Heart left ventricle (tissue), 16 donors: ENCODE measurements at regions not wholly inside any gene's neighbourhood (a gene's known extent, or its start where the extent isn't known, plus 50 kb on each side); places are given as distances from the start of the nearest gene placed in this dataset.

Source experiments
- ATAC-seq, 4 donors: fragments of 200-7000 bp; cut with Tn5 transposase; one replicate each; pipeline ENCODE4 v1.9.1; 2020 to 2022; ENCODE audit warnings: moderate library complexity in 4 of 4, mild to moderate bottlenecking in 3 of 4, moderate number of reproducible peaks in 1 of 4
- DNase-seq, 5 donors: peaks; one replicate each; pipeline ENCODE4 v3.0.0-alpha.2; 2020
- H3K27ac ChIP-seq, 12 donors: fragments of 200-600 bp; sonication (generic) in 4 of 12; one replicate each; pipeline versions ENCODE4 v1.5.0 to v1.8.0; 2016 to 2022; ENCODE audit warnings: mild to moderate bottlenecking in 2 of 12
- H3K27me3 ChIP-seq, 9 donors: fragments of 200-600 bp; sonication (generic) in 2 of 9; one replicate each; pipeline versions ENCODE4 v1.5.1 to v1.8.0; 2016 to 2022; ENCODE audit warnings: mild to moderate bottlenecking in 3 of 9
- H3K36me3 ChIP-seq, 9 donors: fragments of 200-600 bp; sonication (generic) in 2 of 9; one replicate each; pipeline versions ENCODE4 v1.5.0 to v1.8.0; 2018 to 2022; ENCODE audit warnings: mild to moderate bottlenecking in 2 of 9
- H3K4me1 ChIP-seq, 12 donors: fragments of 200-600 bp; sonication (generic) in 4 of 12; one replicate each; pipeline versions ENCODE4 v1.5.0 to v1.8.0; 2016 to 2022; ENCODE audit warnings: mild to moderate bottlenecking in 3 of 12
- H3K4me3 ChIP-seq, 12 donors: fragments of 200-600 bp; sonication (generic) in 4 of 12; one replicate each; pipeline versions ENCODE4 v1.5.0 to v1.8.0; 2017 to 2022; ENCODE audit warnings: mild to moderate bottlenecking in 9 of 12, moderate library complexity in 4 of 12
- H3K9me3 ChIP-seq, 12 donors: fragments of 200-600 bp; sonication (generic) in 4 of 12; one replicate each; pipeline versions ENCODE4 v1.5.0 to v1.8.0; 2016 to 2022; ENCODE audit warnings: mild to moderate bottlenecking in 1 of 12
- POLR2A ChIP-seq, 2 donors: fragments of 450-650 bp; IDR thresholded peaks; one replicate each; pipeline ENCODE4 v1.6.1; 2017; ENCODE audit warnings: antibody characterized with exemption in 2 of 2, mild to moderate bottlenecking in 2 of 2, moderate library complexity in 2 of 2
- WGBS, 4 donors: extraction: QIAGEN DNeasy Blood & Tissue Kit in 2 of 4; methylation state at CpG; one replicate each; pipeline versions ENCODE4 v1.1.5 to v1.1.7; 2013 to 2018; 5-methylcytosine and 5-hydroxymethylcytosine counted together
- intact Hi-C, 10 donors: fragments of 100-400 bp; cut with DNase I; formaldehyde crosslinking; loops; one replicate each; pipeline versions ENCODE4 v1.11.1 to v1.14.2; 2022
- TF ChIP-seq, protein P1 (sequence below), 12 donors: fragments of 200-600 bp; sonication (generic) in 4 of 12; IDR thresholded peaks; one replicate each; pipeline versions ENCODE4 v1.5.0 to v1.8.0; 2018 to 2022; ENCODE audit warnings: antibody characterized with exemption in 12 of 12, mild to moderate bottlenecking in 5 of 12
- donor health status: ischemic (EF 13 %, LVEDD 7.1; RV severe dilation, severe dysfunction).
- donor health status: healthy with polysubstance abuse.
- donor health status: DM: no; HTN: yes; CAD: no.
- donor health status: DM: no; HTN: no; CAD: no.
- donor health status: ischemic (EF 25% LVEDD 6.9; RV normal size, moderate dysfunction).
- donor health status: ischemic (EF 25% LVEDD 5.7; RV mildly dilated, moderate dysfunction).
- donor health status: healthy.
- donor health status: DM: yes; HTN: yes; CAD: no.
- donor health status: ischemic (EF 35%, LVEDD 5.7; RV mildly dilated, moderate dysfunction).
- donor health status: nonischemic (EF 11% LVEDD 7.7; RV severe dilation, severe dysfunction).
- donor health status: DM: yes; HTN: yes; CAD: no.
- donor health status: PGD.
- donor health status: ischemic (EF 29% LVEDD 5.4; RV normal size, mild dysfunction).
- donor health status: nonischemic (EF 23%, LVEDD 6.1; RV moderate dilation, normal function).

GRCh38 chr7:121489440-121489839 is 93.3 kb upstream of the FAM3C start:
- TF ChIP-seq, protein P1, sequence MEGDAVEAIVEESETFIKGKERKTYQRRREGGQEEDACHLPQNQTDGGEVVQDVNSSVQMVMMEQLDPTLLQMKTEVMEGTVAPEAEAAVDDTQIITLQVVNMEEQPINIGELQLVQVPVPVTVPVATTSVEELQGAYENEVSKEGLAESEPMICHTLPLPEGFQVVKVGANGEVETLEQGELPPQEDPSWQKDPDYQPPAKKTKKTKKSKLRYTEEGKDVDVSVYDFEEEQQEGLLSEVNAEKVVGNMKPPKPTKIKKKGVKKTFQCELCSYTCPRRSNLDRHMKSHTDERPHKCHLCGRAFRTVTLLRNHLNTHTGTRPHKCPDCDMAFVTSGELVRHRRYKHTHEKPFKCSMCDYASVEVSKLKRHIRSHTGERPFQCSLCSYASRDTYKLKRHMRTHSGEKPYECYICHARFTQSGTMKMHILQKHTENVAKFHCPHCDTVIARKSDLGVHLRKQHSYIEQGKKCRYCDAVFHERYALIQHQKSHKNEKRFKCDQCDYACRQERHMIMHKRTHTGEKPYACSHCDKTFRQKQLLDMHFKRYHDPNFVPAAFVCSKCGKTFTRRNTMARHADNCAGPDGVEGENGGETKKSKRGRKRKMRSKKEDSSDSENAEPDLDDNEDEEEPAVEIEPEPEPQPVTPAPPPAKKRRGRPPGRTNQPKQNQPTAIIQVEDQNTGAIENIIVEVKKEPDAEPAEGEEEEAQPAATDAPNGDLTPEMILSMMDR (IDR thresholded peaks at IDR 0.05) = no peak
- no peak for TF ChIP-seq POLR2A (IDR thresholded peaks at IDR 0.05)
- intact Hi-C loops = no loop called here
- H3K4me1 ChIP-seq = peaks cover 0 to 8% (median 0%) of the 10 kb centered on the region in 12 donors
- no peaks in the 10 kb centered on the region for H3K9me3 ChIP-seq
- no peak for DNase-seq
- ATAC-seq = no peak
- H3K27me3 ChIP-seq = no peaks in the 10 kb centered on the region
- no peak overlapping the region for H3K27ac ChIP-seq
- 85 to 93% (median 87%) methylated on average over 2 of the region's 2 CpGs for WGBS, 4 donors
- no peaks in the 10 kb centered on the region for H3K36me3 ChIP-seq
- H3K4me3 ChIP-seq = no peak overlapping the region

- intact Hi-C loops = no loop called here
- H3K27me3 ChIP-seq = no peaks in the 10 kb centered on the region
- ATAC-seq (no peak), DNase-seq (no peak)
- no peak overlapping the region for H3K4me3 ChIP-seq
- 93 to 94% (median 93%) methylated on average over 3 of the region's 3 CpGs for WGBS, 4 donors
- no peaks in the 10 kb centered on the region for H3K36me3 ChIP-seq
- TF ChIP-seq, protein P1 (IDR thresholded peaks at IDR 0.05) = no peak
- no peak for TF ChIP-seq POLR2A (IDR thresholded peaks at IDR 0.05)
- no peaks in the 10 kb centered on the region for H3K9me3 ChIP-seq
- no peak overlapping the region for H3K27ac ChIP-seq
- peaks cover 0 to 8% (median 0%) of the 10 kb centered on the region in 12 donors for H3K4me1 ChIP-seq
Measured at GRCh38 chr7:121488111-121488650, 92.1 kb upstream of the FAM3C start.

- Histone ChIP-seq H3K9me3 (no peaks in the 10 kb centered on the region), H3K36me3 (no peaks in the 10 kb centered on the region), H3K27me3 (no peaks in the 10 kb centered on the region), H3K4me3 (no peak overlapping the region), H3K4me1 (peaks cover 0 to 8% (median 0%) of the 10 kb centered on the region in 12 donors), H3K27ac (peak overlapping the region in 1 of 12 donors; percentile 50)
- TF ChIP-seq POLR2A (IDR thresholded peaks at IDR 0.05) = no peak
- TF ChIP-seq, protein P1 (IDR thresholded peaks at IDR 0.05) = no peak
- ATAC-seq (no peak), DNase-seq (no peak)
- intact Hi-C loops = no loop called here
- 89 to 93% (median 93%) methylated on average over 1 of the region's 1 CpG for WGBS, 4 donors
Measured at GRCh38 chr7:121486590-121486989, 90.5 kb upstream of the FAM3C start.

- no peaks in the 10 kb centered on the region for H3K27me3 ChIP-seq
- peak overlapping the region in 4 of 12 donors; percentile 17 to 62 (median 40) for H3K27ac ChIP-seq
- no peaks in the 10 kb centered on the region for H3K9me3 ChIP-seq
- ATAC-seq = peak in 2 of 4 donors; percentile 31 to 42
- no peak for TF ChIP-seq POLR2A (IDR thresholded peaks at IDR 0.05)
- TF ChIP-seq, protein P1 (IDR thresholded peaks at IDR 0.05) = no peak
- H3K4me3 ChIP-seq = no peak overlapping the region
- intact Hi-C loops = no loop called here
- H3K4me1 ChIP-seq = peaks cover 0 to 8% (median 0%) of the 10 kb centered on the region in 12 donors
- no peaks in the 10 kb centered on the region for H3K36me3 ChIP-seq
- DNase-seq = peak in 2 of 5 donors; percentile 18 to 34
- 44 to 68% (median 57%) methylated on average over 7 of the region's 7 CpGs for WGBS, 4 donors
Measured at GRCh38 chr7:121485467-121486243, 89.5 kb upstream of the FAM3C start.
